H9 (cell line): ENCODE measurements at regions not wholly inside any gene's neighbourhood (a gene's known extent, or its start where the extent isn't known, plus 50 kb on each side); places are given as distances from the start of the nearest gene placed in this dataset.

Experiments
- DNase-seq: peaks from one replicate; pipeline ENCODE4 v3.0.0-alpha.2; 2017
- H2AFZ ChIP-seq: one replicate; pipeline ENCODE4 v1.6.1; 2013; ENCODE audit warnings: mild to moderate bottlenecking, low read length, control low read depth, moderate library complexity
- H2AK5ac ChIP-seq: 2 replicates; pipeline ENCODE4 v1.6.1; 2013; ENCODE audit warnings: low read length, control low read depth, mixed read lengths; ENCODE audit not compliant: insufficient read length
- H2BK120ac ChIP-seq: one replicate; pipeline ENCODE4 v1.6.1; 2013; ENCODE audit warnings: low read depth, mild to moderate bottlenecking, low read length, control low read depth, inconsistent platforms; ENCODE audit not compliant: poor library complexity, severe bottlenecking
- H2BK12ac ChIP-seq: 2 replicates; pipeline ENCODE4 v1.6.1; 2013; ENCODE audit warnings: low read length, control low read depth, mixed read lengths, low read depth; ENCODE audit not compliant: insufficient read length
- H2BK15ac ChIP-seq: 2 replicates; pipeline ENCODE4 v1.6.1; 2013; ENCODE audit warnings: low read depth, low read length, control low read depth
- H2BK20ac ChIP-seq: one replicate; pipeline ENCODE4 v1.6.1; 2013; ENCODE audit warnings: low read depth, mild to moderate bottlenecking, low read length, control low read depth, inconsistent platforms; ENCODE audit not compliant: poor library complexity, severe bottlenecking
- H2BK5ac ChIP-seq: 2 replicates; pipeline ENCODE4 v1.6.1; 2013; ENCODE audit warnings: low read length, control low read depth, mixed read lengths; ENCODE audit not compliant: insufficient read length
- H3K14ac ChIP-seq: 2 replicates; pipeline ENCODE4 v1.6.1; 2013; ENCODE audit warnings: low read length, control low read depth; ENCODE audit not compliant: insufficient read depth
- H3K18ac ChIP-seq: 2 replicates; pipeline ENCODE4 v1.6.1; 2013; ENCODE audit warnings: low read depth, mild to moderate bottlenecking, mixed read lengths, low read length, control low read depth; ENCODE audit not compliant: insufficient read length
- H3K23ac ChIP-seq: 2 replicates; pipeline ENCODE4 v1.6.1; 2013; ENCODE audit warnings: low read length, control low read depth, mixed read lengths, low read depth; ENCODE audit not compliant: insufficient read length
- H3K23me2 ChIP-seq: 2 replicates; pipeline ENCODE4 v1.6.1; 2013; ENCODE audit warnings: low read depth, mild to moderate bottlenecking, mixed read lengths, low read length, control low read depth; ENCODE audit not compliant: insufficient read length, poor library complexity, severe bottlenecking
- H3K27ac ChIP-seq: 2 replicates; pipeline ENCODE4 v1.5.1; 2013; ENCODE audit warnings: low read length, control low read depth, mixed read lengths, low read depth; ENCODE audit not compliant: insufficient read length
- H3K27me3 ChIP-seq: 2 replicates; pipeline ENCODE4 v1.6.1; 2013; ENCODE audit warnings: low read length, control low read depth, inconsistent platforms; ENCODE audit not compliant: insufficient read depth
- H3K4ac ChIP-seq: 2 replicates; pipeline ENCODE4 v1.6.1; 2013; ENCODE audit warnings: low read depth, mild to moderate bottlenecking, control low read depth, inconsistent platforms, low read length, moderate library complexity
- H3K4me1 ChIP-seq: 2 replicates; pipeline ENCODE4 v1.6.1; 2013; ENCODE audit warnings: low read length, control low read depth, inconsistent platforms; ENCODE audit not compliant: insufficient read depth
- H3K4me2 ChIP-seq: 2 replicates; pipeline ENCODE4 v1.6.1; 2013; ENCODE audit warnings: low read length, control low read depth, mixed read lengths; ENCODE audit not compliant: insufficient read length, insufficient read depth
- H3K56ac ChIP-seq: 2 replicates; pipeline ENCODE4 v1.6.1; 2013; ENCODE audit warnings: low read depth, mild to moderate bottlenecking, mixed read lengths, low read length, control low read depth; ENCODE audit not compliant: insufficient read length
- H3K79me1 ChIP-seq: 2 replicates; pipeline ENCODE4 v1.6.1; 2013; ENCODE audit warnings: low read depth, mild to moderate bottlenecking, moderate library complexity, low read length, control low read depth, inconsistent platforms; ENCODE audit not compliant: insufficient read depth, poor library complexity, severe bottlenecking
- H3K79me2 ChIP-seq: 2 replicates; pipeline ENCODE4 v1.6.1; 2013; ENCODE audit warnings: low read length, control low read depth, inconsistent platforms; ENCODE audit not compliant: insufficient read depth
- H3K9ac ChIP-seq: 2 replicates; pipeline ENCODE4 v1.6.1; 2013; ENCODE audit warnings: low read length, control low read depth, mixed read lengths; ENCODE audit not compliant: insufficient read length; ENCODE audit errors: extremely low read depth
- H3K9me3 ChIP-seq: one replicate; pipeline ENCODE4 v1.6.1; 2013; ENCODE audit warnings: low read depth, low read length, inconsistent platforms; ENCODE audit not compliant: control insufficient read depth
- H3T11ph ChIP-seq: one replicate; pipeline ENCODE4 v1.6.1; 2013; ENCODE audit warnings: mild to moderate bottlenecking, low read length, control low read depth, inconsistent platforms
- H4K20me1 ChIP-seq: one replicate; pipeline ENCODE4 v1.6.1; 2013; ENCODE audit not compliant: control insufficient read depth, insufficient read length, insufficient read depth
- H4K5ac ChIP-seq: 2 replicates; pipeline ENCODE4 v1.6.1; 2013; ENCODE audit warnings: low read depth, mild to moderate bottlenecking, mixed read lengths, low read length, control low read depth; ENCODE audit not compliant: insufficient read length
- H4K8ac ChIP-seq: replicated peaks from 2 replicates; pipeline ENCODE4 v1.6.1; 2013; ENCODE audit warnings: low read length, control low read depth, mixed read lengths, low read depth; ENCODE audit not compliant: insufficient read length
- H4K91ac ChIP-seq: 2 replicates; pipeline ENCODE4 v1.6.1; 2013; ENCODE audit warnings: low read depth, mild to moderate bottlenecking, moderate library complexity, mixed read lengths, low read length, control low read depth; ENCODE audit not compliant: insufficient read length
- H3K27ac Mint-ChIP-seq, 3 experiments: 2 replicates in 2 of 3; 3 replicates in 1 of 3; pipeline ENCODE4 v1.8.0; 2020 to 2021; ENCODE audit warnings: mixed read lengths in 3 of 3, mild to moderate bottlenecking in 1 of 3, moderate library complexity in 1 of 3
- H3K27me3 Mint-ChIP-seq: 2 replicates; pipeline ENCODE4 v1.8.0; 2021; ENCODE audit warnings: low read depth, mild to moderate bottlenecking, moderate library complexity, mixed read lengths
- H3K36me3 Mint-ChIP-seq, 3 experiments: 2 replicates in 2 of 3; 3 replicates in 1 of 3; pipeline ENCODE4 v1.8.0; 2020 to 2021; ENCODE audit warnings: low read depth in 3 of 3, mixed read lengths in 3 of 3; ENCODE audit not compliant: insufficient read depth in 1 of 3
- H3K4me1 Mint-ChIP-seq, 2 experiments: 2 replicates each; pipeline ENCODE4 v1.8.0; 2020; ENCODE audit warnings: mixed read lengths in 2 of 2
- H3K4me3 Mint-ChIP-seq, 2 experiments: 2 replicates in 1 of 2; 3 replicates in 1 of 2; pipeline ENCODE4 v1.8.0; 2020 to 2021; ENCODE audit warnings: mild to moderate bottlenecking in 2 of 2, mixed read lengths in 2 of 2, moderate library complexity in 1 of 2
- H3K9me3 Mint-ChIP-seq, 2 experiments: 2 replicates in 1 of 2; 3 replicates in 1 of 2; pipeline ENCODE4 v1.8.0; 2020; ENCODE audit warnings: mild to moderate bottlenecking in 2 of 2, mixed read lengths in 2 of 2, moderate library complexity in 1 of 2
- WGBS: extraction: QIAGEN DNeasy Blood & Tissue Kit; methylation state at CpG from one replicate; pipeline ENCODE4 v1.1.7; 2013; ENCODE audit warnings: missing lambda C conversion rate, low lambda C conversion rate, mixed read lengths; ENCODE audit not compliant: insufficient read length; ENCODE audit errors: extremely low coverage; 5-methylcytosine and 5-hydroxymethylcytosine counted together
- TF ChIP-seq, protein P1 (sequence below): fragments of 200-600 bp; sonication (generic); conservative IDR thresholded peaks from 3 replicates; pipeline ENCODE4 v1.8.0; 2021; ENCODE audit warnings: antibody characterized with exemption, mild to moderate bottlenecking

DNA sequence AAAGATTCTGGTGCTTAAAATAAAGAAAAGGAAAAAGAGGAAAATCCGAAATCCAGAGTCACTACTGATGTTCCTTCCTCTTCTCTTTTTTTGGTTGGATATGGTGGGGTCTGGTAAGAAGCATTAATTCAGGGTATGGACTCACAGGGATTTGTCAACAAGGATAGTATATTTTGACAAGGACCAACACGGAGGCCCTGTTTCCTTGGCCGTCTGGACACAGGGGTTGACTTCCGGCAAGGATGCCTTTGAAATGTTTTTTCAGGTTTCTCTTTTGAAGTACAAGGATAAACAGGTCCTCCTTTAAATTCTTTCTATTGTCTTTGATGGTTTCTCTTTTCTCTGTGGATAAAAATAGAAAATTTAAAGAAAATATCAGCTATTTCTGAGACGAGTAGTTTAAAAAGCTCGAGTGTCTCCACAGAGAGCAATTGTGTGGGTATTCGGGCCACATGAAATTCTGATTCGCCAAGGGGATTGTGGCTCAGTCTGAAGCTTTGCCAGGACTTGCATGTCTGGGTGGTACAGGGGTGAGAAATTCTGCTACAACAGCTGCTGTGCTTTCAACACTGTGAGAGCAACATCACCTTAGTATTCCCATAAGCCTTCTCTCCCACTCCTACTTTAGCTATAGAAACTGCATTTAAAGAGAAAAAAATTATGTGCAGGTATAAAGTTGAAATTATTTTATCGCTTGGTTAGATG lies 88.5 kb upstream of the CSRP2 start:
- no peak overlapping the region for H3T11ph ChIP-seq
- no peak overlapping the region for H4K5ac ChIP-seq
- H2AK5ac ChIP-seq = no peak overlapping the region
- peak overlapping the region; percentile 62 for H2AFZ ChIP-seq
- no peaks in the 10 kb centered on the region for H3K23me2 ChIP-seq
- H3K9me3 Mint-ChIP-seq = peaks cover 14 to 16% of the 10 kb centered on the region in 2 experiments
- peaks cover 50 to 51% of the 10 kb centered on the region in 2 experiments for H3K4me1 Mint-ChIP-seq
- H3K4me2 ChIP-seq = no peak overlapping the region
- no peak overlapping the region for H3K9ac ChIP-seq
- WGBS = no CpG with 5 or more reads among the region's 9 CpGs
- peaks cover 4 to 13% (median 11%) of the 10 kb centered on the region in 3 experiments; a peak in 6 of 7 replicates for H3K36me3 Mint-ChIP-seq
- H4K20me1 ChIP-seq = no peaks in the 10 kb centered on the region
- H3K27me3 Mint-ChIP-seq = peaks cover 14% of the 10 kb centered on the region
- H3K27ac ChIP-seq = no peak overlapping the region
- H3K14ac ChIP-seq = no peak overlapping the region
- no peak overlapping the region for H2BK15ac ChIP-seq
- no peak overlapping the region for H4K91ac ChIP-seq
- no peaks in the 10 kb centered on the region for H3K79me2 ChIP-seq
- H3K27me3 ChIP-seq = no peaks in the 10 kb centered on the region
- no peak overlapping the region for H4K8ac ChIP-seq
- no peak overlapping the region for H2BK5ac ChIP-seq
- H3K9me3 ChIP-seq = no peaks in the 10 kb centered on the region
- H3K56ac ChIP-seq = no peak overlapping the region
- no peak overlapping the region for H3K18ac ChIP-seq
- TF ChIP-seq, protein P1, sequence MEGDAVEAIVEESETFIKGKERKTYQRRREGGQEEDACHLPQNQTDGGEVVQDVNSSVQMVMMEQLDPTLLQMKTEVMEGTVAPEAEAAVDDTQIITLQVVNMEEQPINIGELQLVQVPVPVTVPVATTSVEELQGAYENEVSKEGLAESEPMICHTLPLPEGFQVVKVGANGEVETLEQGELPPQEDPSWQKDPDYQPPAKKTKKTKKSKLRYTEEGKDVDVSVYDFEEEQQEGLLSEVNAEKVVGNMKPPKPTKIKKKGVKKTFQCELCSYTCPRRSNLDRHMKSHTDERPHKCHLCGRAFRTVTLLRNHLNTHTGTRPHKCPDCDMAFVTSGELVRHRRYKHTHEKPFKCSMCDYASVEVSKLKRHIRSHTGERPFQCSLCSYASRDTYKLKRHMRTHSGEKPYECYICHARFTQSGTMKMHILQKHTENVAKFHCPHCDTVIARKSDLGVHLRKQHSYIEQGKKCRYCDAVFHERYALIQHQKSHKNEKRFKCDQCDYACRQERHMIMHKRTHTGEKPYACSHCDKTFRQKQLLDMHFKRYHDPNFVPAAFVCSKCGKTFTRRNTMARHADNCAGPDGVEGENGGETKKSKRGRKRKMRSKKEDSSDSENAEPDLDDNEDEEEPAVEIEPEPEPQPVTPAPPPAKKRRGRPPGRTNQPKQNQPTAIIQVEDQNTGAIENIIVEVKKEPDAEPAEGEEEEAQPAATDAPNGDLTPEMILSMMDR = no peak
- no peak overlapping the region for H3K23ac ChIP-seq
- H3K4me3 Mint-ChIP-seq = peak overlapping the region; percentile 1 to 40; a peak in 3 of 5 replicates
- H2BK120ac ChIP-seq = no peak overlapping the region
- no peak for DNase-seq
- H3K79me1 ChIP-seq = no peaks in the 10 kb centered on the region
- no peak overlapping the region for H2BK20ac ChIP-seq
- H3K4ac ChIP-seq = no peak overlapping the region
- peak overlapping the region; percentile 36 to 76 (median 41); a peak in 6 of 7 replicates for H3K27ac Mint-ChIP-seq
- H3K4me1 ChIP-seq = peaks cover 18% of the 10 kb centered on the region
- no peak overlapping the region for H2BK12ac ChIP-seq
